Endothelial cell (in vitro differentiated cells): ENCODE measurements at regions not wholly inside any gene's neighbourhood (a gene's known extent, or its start where the extent isn't known, plus 50 kb on each side); places are given as distances from the start of the nearest gene placed in this dataset.
"Not testable (repeated sequence)": the region's sequence is repeated elsewhere in the genome, so short reads cannot be mapped to it uniquely, and the experiment has no call there.

Experiments
- DNase-seq: peaks from one replicate; pipeline ENCODE4 v3.0.0; 2021; ENCODE audit warnings: low spot score
- H3K27ac Mint-ChIP-seq: one replicate; pipeline ENCODE4 v1.8.0; 2021; ENCODE audit warnings: mixed read lengths, inconsistent platforms; ENCODE audit not compliant: unreplicated experiment
- H3K27me3 Mint-ChIP-seq: one replicate; pipeline ENCODE4 v1.8.0; 2021; ENCODE audit warnings: mild to moderate bottlenecking, moderate library complexity, mixed read lengths, inconsistent platforms; ENCODE audit not compliant: unreplicated experiment
- H3K36me3 Mint-ChIP-seq: one replicate; pipeline ENCODE4 v1.8.0; 2021; ENCODE audit warnings: mild to moderate bottlenecking, low read depth, mixed read lengths, inconsistent platforms; ENCODE audit not compliant: unreplicated experiment
- H3K4me1 Mint-ChIP-seq: one replicate; pipeline ENCODE4 v1.8.0; 2021; ENCODE audit warnings: mild to moderate bottlenecking, mixed read lengths, inconsistent platforms; ENCODE audit not compliant: unreplicated experiment
- H3K4me3 Mint-ChIP-seq: one replicate; pipeline ENCODE4 v1.8.0; 2021; ENCODE audit warnings: mild to moderate bottlenecking, mixed read lengths, inconsistent platforms; ENCODE audit not compliant: unreplicated experiment
- H3K9me3 Mint-ChIP-seq: one replicate; pipeline ENCODE4 v1.8.0; 2021; ENCODE audit warnings: mixed read lengths, inconsistent platforms; ENCODE audit not compliant: unreplicated experiment
- CTCF ChIP-seq: fragments of 200-600 bp; sonication (generic); IDR thresholded peaks from one replicate; pipeline ENCODE4 v1.5.0; 2021; ENCODE audit warnings: antibody characterized with exemption; ENCODE audit not compliant: unreplicated experiment

- Mint-ChIP-seq H3K9me3 (no peaks in the 10 kb centered on the region), H3K4me3 (no peak overlapping the region), H3K27me3 (no peaks in the 10 kb centered on the region), H3K4me1 (peaks cover 17% of the 10 kb centered on the region), H3K27ac (no peak overlapping the region), H3K36me3 (no peaks in the 10 kb centered on the region)
- DNase-seq: no peak
- no peak for TF ChIP-seq CTCF
These were observed 600.4 kb downstream of the EBF1 start for GRCh38 chr5:158499075-158499891.

GRCh38 chr5:158496624-158497023 is 603.1 kb downstream of the EBF1 start:
- H3K9me3 Mint-ChIP-seq: no peaks in the 10 kb centered on the region
- no peaks in the 10 kb centered on the region for H3K36me3 Mint-ChIP-seq
- H3K4me3 Mint-ChIP-seq: no peak overlapping the region
- no peak overlapping the region for H3K27ac Mint-ChIP-seq
- no peaks in the 10 kb centered on the region for H3K27me3 Mint-ChIP-seq
- DNase-seq: no peak
- TF ChIP-seq CTCF: no peak
- H3K4me1 Mint-ChIP-seq: peaks cover 12% of the 10 kb centered on the region

GRCh38 chr5:158494541-158494940 is 605.2 kb downstream of the EBF1 start:
- no peak for DNase-seq
- H3K27me3 Mint-ChIP-seq: peaks cover 3% of the 10 kb centered on the region
- no peak overlapping the region for H3K4me3 Mint-ChIP-seq
- peaks cover 7% of the 10 kb centered on the region for H3K4me1 Mint-ChIP-seq
- no peaks in the 10 kb centered on the region for H3K9me3 Mint-ChIP-seq
- H3K27ac Mint-ChIP-seq: no peak overlapping the region
- H3K36me3 Mint-ChIP-seq: no peaks in the 10 kb centered on the region
- no peak for TF ChIP-seq CTCF

GRCh38 chr5:158494044-158494443 is 605.7 kb downstream of the EBF1 start:
- H3K27ac Mint-ChIP-seq, DNase-seq, H3K27me3 Mint-ChIP-seq, H3K9me3 Mint-ChIP-seq, H3K4me1 Mint-ChIP-seq, H3K4me3 Mint-ChIP-seq, H3K36me3 Mint-ChIP-seq: not testable (repeated sequence)

GRCh38 chr5:158492841-158493242 is 606.9 kb downstream of the EBF1 start:
- no peak for TF ChIP-seq CTCF
- Mint-ChIP-seq H3K4me1 (no peaks in the 10 kb centered on the region), H3K4me3 (no peak overlapping the region), H3K27me3 (peaks cover 3% of the 10 kb centered on the region), H3K36me3 (no peaks in the 10 kb centered on the region), H3K27ac (no peak overlapping the region), H3K9me3 (no peaks in the 10 kb centered on the region)
- no peak for DNase-seq
